Mucosa of descending colon (tissue), 3 donors: ENCODE measurements at regions not wholly inside any gene's neighbourhood (a gene's known extent, or its start where the extent isn't known, plus 50 kb on each side); places are given as distances from the start of the nearest gene placed in this dataset.

Experiments
- ATAC-seq: fragments of 200-7000 bp; cut with Tn5 transposase; one replicate; pipeline ENCODE4 v1.9.1; 2020; ENCODE audit warnings: mild to moderate bottlenecking, moderate library complexity
- DNase-seq, 3 donors: peaks; one replicate each; pipeline ENCODE4 v3.0.0-alpha.2; 2020
- H3K36me3 ChIP-seq: fragments of 200-600 bp; one replicate; pipeline ENCODE4 v1.8.0; 2021; ENCODE audit warnings: low read depth, mild to moderate bottlenecking
- H3K4me1 ChIP-seq: fragments of 200-600 bp; one replicate; pipeline ENCODE4 v1.8.0; 2021; ENCODE audit warnings: low read depth, mild to moderate bottlenecking
- H3K4me3 ChIP-seq: fragments of 200-600 bp; one replicate; pipeline ENCODE4 v1.8.0; 2021; ENCODE audit warnings: mild to moderate bottlenecking
- H3K9me3 ChIP-seq: fragments of 200-600 bp; one replicate; pipeline ENCODE4 v1.8.0; 2021; ENCODE audit warnings: mild to moderate bottlenecking
- intact Hi-C, 2 donors: fragments of 100-400 bp; cut with DNase I in 1 of 2; cut with micrococcal nuclease in 1 of 2; formaldehyde crosslinking; loops; one replicate each; pipeline versions ENCODE4 v1.11.0 to v1.11.1; 2022; cut with DNase I, micrococcal nuclease
- TF ChIP-seq, protein P1 (sequence below): fragments of 200-600 bp; IDR thresholded peaks from one replicate; pipeline ENCODE4 v1.8.0; 2022; ENCODE audit warnings: antibody characterized with exemption, mild to moderate bottlenecking
- donor health status: DM: no; HTN: no; CAD: no; lungs with moderate emphysema.
- donor health status: DM: no; HTN: no; CAD: no.
- donor health status: DM: no; HTN: yes; CAD: no.

DNA sequence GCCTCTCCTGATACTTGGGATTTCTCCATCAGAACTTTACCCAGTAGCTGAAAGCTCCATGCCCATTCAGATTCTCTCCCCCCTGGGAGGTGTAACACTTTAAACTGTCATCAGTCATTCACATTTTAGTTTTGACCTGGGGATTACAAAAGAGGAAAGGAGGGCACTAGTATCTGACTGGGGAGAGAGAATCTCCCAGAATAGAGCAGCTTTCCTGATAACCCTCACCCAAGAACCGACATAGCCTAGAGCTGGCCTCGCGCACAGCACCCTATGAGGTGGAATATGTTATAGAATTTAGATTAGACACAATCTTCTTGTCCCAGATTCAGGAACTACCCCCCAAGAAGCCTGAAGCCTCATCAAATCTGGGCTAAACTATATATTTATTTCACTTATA is 950.2 kb upstream of the TENM3 start:
- Histone ChIP-seq H3K36me3 (no peaks in the 10 kb centered on the region), H3K9me3 (no peaks in the 10 kb centered on the region), H3K4me3 (no peak overlapping the region), H3K4me1 (no peaks in the 10 kb centered on the region)
- no peak for ATAC-seq
- intact Hi-C loops: no loop called here
- DNase-seq: no peak
- TF ChIP-seq, protein P1, sequence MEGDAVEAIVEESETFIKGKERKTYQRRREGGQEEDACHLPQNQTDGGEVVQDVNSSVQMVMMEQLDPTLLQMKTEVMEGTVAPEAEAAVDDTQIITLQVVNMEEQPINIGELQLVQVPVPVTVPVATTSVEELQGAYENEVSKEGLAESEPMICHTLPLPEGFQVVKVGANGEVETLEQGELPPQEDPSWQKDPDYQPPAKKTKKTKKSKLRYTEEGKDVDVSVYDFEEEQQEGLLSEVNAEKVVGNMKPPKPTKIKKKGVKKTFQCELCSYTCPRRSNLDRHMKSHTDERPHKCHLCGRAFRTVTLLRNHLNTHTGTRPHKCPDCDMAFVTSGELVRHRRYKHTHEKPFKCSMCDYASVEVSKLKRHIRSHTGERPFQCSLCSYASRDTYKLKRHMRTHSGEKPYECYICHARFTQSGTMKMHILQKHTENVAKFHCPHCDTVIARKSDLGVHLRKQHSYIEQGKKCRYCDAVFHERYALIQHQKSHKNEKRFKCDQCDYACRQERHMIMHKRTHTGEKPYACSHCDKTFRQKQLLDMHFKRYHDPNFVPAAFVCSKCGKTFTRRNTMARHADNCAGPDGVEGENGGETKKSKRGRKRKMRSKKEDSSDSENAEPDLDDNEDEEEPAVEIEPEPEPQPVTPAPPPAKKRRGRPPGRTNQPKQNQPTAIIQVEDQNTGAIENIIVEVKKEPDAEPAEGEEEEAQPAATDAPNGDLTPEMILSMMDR: no peak

DNA sequence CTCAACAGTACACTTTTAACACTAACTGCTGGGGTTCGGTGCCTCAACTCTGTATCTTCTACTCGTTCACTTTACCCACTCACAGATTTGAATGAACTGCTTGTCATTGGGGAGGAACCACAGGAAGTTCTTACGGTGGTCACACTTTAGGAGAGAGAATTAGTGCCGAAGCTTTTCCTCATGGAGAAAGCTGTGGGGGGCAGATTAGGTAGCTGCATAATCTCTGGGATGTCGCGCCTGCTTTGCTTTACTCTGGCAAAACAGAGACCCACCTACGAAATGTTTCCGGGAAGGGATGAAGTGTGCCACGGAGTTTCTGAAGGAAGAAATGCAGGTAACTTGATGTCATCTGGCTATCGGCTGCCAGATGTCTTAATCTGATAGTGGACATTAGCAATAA is 949.7 kb upstream of the TENM3 start:
- no peak overlapping the region for H3K4me3 ChIP-seq
- intact Hi-C loops: no loop called here
- ATAC-seq: no peak
- H3K4me1 ChIP-seq: no peaks in the 10 kb centered on the region
- TF ChIP-seq, protein P1: no peak
- DNase-seq: no peak
- no peaks in the 10 kb centered on the region for H3K9me3 ChIP-seq
- no peaks in the 10 kb centered on the region for H3K36me3 ChIP-seq

DNA sequence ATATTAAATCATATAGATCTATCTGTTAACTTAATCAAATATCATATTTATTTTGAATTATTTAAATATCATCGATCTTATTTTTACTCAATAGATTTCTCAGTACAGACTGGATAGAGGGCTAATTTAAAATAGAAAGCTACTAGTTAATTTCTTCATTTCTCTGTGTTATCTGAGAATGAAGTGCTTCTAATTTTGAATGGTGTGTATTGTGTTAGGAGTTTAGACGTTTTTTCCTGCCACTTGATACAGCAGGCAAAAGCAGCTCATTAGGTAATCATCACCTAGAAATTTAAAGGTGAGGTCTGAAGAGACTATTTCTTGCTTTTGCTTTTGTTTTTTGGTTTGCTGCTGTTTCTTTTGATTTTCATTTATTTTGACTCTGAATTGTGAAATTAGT is 948.8 kb upstream of the TENM3 start:
- H3K36me3 ChIP-seq: no peaks in the 10 kb centered on the region

DNA sequence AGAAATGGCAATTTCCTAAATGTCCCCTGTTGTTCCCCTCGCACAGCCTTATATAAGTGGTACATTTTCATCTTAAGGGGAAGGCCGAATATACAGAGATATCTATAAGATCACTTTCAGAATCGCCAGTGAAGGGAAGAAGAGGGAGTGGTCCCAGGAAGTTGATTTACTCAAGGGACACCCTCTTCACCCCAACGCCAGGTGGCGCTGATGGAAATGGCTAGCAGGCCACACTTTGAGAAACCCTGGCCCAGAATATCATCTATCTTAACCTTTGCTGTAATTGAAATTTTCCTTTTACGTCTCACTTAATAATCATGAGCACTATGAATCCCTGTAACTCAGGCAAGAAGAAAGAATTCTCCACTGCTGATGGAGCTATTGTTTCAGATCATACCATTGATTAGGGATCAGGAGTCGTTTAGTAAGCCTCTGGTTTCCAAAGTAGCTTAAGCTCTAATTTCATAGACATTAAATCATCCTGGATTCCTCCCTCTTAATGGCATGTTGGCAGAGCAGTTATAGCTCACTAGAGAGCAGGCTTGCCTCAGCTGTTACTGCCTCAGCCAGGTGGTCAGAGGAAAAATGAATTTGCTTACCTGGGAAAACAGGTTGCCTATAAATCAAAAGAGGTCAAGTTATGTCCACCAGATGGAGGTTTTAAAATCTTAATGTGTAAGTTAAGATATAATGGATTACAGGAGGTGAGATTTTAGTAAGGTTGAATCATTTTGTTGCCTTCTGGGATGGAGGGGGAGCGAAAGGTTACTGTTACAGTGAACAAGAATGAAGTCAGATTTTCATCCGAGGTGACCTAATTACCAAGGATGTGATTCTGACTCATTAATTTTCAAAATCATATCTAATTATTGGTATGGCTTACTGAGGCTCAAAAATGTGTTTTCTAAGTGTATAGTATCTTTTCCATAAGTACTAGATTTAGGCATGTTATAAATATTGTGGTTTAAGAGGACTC is 941.2 kb upstream of the TENM3 start:
- Histone ChIP-seq H3K9me3 (no peaks in the 10 kb centered on the region), H3K4me3 (no peak overlapping the region), H3K36me3 (no peaks in the 10 kb centered on the region), H3K4me1 (no peaks in the 10 kb centered on the region)
- peak in 2 of 3 donors; percentile 72 to 79 for DNase-seq
- intact Hi-C loops: loop anchor here in 1 of 2 donors (10.0 kb wide), 1 partner anchor 223 kb away; no protein-coding TSS in a partner anchor
- ATAC-seq: peak; percentile 71
- TF ChIP-seq, protein P1: peak; percentile 33

More for the DNA sequence above, 948.8 kb upstream of the TENM3 start:
- Histone ChIP-seq H3K9me3 (no peaks in the 10 kb centered on the region), H3K4me1 (no peaks in the 10 kb centered on the region), H3K4me3 (no peak overlapping the region)
- ATAC-seq (no peak), DNase-seq (no peak)
- intact Hi-C loops: no loop called here
- TF ChIP-seq, protein P1: no peak

DNA sequence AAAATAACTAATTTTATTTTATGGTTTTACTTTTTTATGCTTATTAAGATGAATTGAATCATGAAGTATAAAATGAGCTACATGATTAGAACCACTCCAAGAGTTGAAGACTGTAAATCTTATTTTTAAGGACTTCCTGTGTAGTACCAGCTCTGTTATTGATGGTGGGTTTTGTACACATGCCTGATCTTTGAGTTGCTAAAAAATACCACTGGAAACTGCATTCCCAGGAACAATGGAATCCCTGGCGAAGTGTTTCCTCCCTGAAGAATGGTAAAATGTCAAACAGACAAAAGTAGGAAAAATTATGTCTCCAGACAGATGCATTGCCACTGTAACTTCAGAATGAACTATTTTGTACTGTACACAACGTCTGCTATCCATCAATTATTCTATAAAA is 935.4 kb upstream of the TENM3 start:
- no peak overlapping the region for H3K4me3 ChIP-seq
- ATAC-seq: no peak
- intact Hi-C loops: loop anchor here in 1 of 2 donors (10.0 kb wide), 1 partner anchor 217 kb away; no protein-coding TSS in a partner anchor

More for the DNA sequence above, 935.4 kb upstream of the TENM3 start:
- TF ChIP-seq, protein P1: no peak
- Histone ChIP-seq H3K4me1 (no peaks in the 10 kb centered on the region), H3K36me3 (no peaks in the 10 kb centered on the region), H3K9me3 (no peaks in the 10 kb centered on the region)
- no peak for DNase-seq
